ENCODE measurements at regions not wholly inside any gene's neighbourhood (a gene's known extent, or its start where the extent isn't known, plus 50 kb on each side); places are given as distances from the start of the nearest gene placed in this dataset.

DNA sequence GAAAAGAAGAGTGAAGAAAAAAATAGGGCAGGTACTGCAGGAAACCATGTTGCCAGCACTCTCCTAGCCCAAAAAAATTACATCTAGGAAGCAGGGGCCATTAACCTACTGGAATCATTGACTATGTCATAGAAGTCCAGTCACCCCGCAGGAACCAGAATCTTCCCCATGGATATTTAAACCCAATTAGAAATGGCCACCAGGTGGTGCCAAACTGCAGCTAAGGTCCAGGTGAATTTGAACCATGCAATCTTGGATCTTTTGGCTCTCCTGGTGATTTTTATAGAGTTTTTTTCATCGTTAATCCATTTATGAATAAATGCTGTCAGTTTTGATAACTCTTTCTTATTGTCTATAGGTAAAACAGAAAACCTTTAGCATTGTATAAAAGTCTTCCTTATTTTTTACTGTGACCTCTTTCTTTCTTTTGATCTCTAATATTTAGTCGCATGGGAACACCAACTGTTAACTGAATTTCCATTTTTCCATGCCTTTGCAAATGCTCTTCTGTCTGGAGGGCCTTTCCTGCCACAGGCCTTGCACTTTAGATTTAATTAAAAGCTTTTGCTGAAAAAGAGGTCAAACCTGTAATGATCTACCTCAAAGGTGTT is 147.5 kb upstream of the FGF10 start:
- TF ChIP-seq CTCF (IDR thresholded peaks at IDR 0.05; ENCODE audit: low read depth, low read length, poor library complexity, severe bottlenecking) (peak; percentile 67), EZH2phosphoT487 (IDR thresholded peaks at IDR 0.05; ENCODE audit: borderline replicate concordance, low read length) (no peak)

Measured in DOHH2 (cell line).